GM12873 (cell line): ENCODE measurements at regions not wholly inside any gene's neighbourhood (a gene's known extent, or its start where the extent isn't known, plus 50 kb on each side); places are given as distances from the start of the nearest gene placed in this dataset.

Experiments used
- TF ChIP-seq, protein P1 (sequence below): IDR thresholded peaks from 2 replicates; pipeline ENCODE4 v1.5.1; 2012; ENCODE audit warnings: low read depth, mild to moderate bottlenecking, moderate library complexity, low read length, control low read depth; ENCODE audit not compliant: insufficient read depth; ENCODE audit errors: missing control alignments

DNA sequence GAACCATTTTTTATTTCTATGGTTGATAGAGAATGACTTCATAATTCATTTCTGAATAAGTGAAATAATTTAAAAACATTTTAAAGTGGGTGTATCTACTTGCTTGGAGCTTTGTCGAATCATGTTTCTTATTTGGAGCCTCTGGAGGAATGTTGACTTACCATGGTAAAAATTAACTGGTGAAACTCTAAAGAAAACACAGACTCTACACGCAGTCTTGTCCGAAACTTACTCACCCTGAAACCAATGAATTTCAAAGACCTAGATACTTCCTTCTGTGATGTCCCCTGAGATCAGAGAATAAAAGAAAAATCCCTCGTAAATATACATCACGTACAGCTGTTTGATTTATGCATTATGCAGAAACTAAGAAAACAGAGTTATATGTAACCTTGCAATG is 665.2 kb upstream of the NRXN1 start:
- TF ChIP-seq, protein P1, sequence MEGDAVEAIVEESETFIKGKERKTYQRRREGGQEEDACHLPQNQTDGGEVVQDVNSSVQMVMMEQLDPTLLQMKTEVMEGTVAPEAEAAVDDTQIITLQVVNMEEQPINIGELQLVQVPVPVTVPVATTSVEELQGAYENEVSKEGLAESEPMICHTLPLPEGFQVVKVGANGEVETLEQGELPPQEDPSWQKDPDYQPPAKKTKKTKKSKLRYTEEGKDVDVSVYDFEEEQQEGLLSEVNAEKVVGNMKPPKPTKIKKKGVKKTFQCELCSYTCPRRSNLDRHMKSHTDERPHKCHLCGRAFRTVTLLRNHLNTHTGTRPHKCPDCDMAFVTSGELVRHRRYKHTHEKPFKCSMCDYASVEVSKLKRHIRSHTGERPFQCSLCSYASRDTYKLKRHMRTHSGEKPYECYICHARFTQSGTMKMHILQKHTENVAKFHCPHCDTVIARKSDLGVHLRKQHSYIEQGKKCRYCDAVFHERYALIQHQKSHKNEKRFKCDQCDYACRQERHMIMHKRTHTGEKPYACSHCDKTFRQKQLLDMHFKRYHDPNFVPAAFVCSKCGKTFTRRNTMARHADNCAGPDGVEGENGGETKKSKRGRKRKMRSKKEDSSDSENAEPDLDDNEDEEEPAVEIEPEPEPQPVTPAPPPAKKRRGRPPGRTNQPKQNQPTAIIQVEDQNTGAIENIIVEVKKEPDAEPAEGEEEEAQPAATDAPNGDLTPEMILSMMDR, result no peak

DNA sequence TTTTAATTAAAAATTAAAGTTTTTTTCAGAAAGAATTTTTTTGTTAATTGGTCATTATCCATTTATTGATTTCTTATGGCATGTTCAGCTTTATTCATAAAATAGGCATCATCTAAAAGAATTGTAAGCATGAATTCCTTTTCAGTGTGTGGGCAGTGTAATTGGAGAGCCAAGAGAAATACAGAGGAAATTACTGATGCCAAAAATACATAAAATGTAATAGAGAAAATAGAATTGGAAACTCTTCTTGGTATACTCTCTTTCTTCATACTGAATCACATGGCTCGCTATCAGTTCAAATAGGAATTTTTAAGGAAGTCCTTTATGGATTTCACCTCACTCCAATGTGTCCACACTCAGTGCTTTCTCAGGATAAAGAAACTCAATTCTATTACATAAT is 663.6 kb upstream of the NRXN1 start:
- TF ChIP-seq, protein P1, result no peak

DNA sequence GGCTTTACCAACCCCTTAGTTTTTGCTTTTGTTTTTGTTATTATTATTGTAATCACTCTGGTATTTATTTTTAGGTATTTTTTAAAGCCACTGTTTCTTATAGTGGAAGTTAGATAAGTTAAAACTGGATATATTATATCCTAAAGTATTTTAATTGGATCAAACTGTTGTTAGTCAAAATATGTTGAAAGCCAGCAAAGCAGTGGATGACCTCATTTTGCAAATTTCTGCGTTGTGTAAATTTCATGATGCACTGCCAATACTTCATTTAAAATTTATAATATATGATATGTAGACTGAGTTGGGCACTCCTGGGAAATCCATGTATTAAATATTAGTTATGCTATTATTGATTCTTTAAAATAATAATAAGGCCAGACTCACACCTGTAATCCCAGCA is 661.7 kb upstream of the NRXN1 start:
- TF ChIP-seq, protein P1, result no peak

DNA sequence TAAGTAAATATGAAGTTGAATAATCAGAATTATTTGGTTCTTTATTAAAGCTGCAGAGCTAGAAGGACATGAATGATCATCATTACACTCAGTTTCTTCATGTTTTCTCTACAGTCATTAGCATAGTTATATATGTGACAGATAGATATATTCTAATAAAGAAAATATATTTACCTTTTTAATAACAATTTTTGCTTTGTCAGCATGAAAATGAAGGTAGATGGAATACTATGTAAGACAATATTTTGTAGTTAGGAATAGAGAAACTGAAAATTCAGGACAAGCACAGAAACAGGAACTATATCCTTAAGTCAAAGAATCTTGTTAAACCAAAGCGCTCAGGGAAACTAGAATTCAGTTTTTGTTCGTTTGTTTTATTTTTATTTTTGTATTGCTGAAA is 649.9 kb upstream of the NRXN1 start:
- TF ChIP-seq, protein P1, result no peak

DNA sequence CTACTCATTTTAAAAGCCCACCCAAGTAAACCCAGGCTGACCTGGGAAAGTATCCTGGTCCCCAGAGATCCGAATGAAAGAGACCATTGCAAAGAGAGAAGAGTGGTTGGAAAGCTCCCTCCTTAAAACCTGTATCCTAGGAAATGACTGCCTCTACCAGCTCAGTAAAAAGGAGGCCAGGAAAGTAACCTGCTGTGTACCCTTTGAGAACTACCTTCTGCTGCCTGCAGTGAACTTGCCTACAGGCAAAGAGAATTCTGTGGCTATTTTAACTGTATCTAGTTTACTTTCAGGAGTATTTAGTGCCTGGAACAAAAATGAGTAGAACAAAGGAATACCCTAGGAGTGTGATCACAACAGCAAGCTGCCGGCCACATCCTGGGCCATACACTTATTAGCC is 641.7 kb upstream of the NRXN1 start:
- TF ChIP-seq, protein P1, result no peak

DNA sequence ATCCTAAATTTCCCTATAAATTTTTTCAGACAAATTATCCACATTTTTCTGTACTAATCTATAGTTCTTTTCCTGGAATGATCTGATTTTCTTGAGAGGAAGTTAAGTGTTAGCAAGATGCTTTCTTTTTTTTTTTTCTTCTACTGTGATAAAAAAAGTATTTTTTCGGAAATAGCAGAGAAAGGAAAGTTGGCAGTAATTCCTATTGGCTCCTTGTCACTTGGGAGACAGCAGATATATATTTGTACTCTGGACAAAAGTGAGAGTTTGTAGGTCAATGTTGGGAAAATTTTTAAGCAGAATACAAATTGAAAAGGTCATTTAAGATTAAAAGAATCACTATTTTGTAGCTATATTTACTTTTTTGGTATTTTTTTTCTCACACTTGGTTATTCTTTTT is 635.7 kb upstream of the NRXN1 start:
- TF ChIP-seq, protein P1, result no peak

DNA sequence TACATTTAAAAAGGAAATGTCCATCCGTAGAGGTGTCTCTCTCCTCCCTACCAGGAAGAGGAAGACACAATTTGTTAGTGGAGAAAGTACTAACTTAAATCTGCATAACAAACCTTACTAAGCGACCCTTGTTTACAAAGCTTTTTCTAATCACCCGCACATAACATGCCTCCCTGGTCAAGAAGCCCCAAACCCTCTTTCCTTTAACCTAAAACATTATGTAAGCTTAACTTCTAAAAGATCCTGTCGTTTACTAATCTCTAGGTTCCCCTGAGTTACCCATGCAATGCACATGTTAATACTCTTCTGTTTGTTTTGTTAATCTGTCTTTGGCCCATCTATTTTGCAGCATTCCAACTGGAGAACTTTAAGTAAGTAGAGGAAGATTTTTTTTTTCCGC is 630.3 kb upstream of the NRXN1 start:
- TF ChIP-seq, protein P1, result no peak
